Natural killer cell (primary cell): ENCODE measurements at regions not wholly inside any gene's neighbourhood (a gene's known extent, or its start where the extent isn't known, plus 50 kb on each side); places are given as distances from the start of the nearest gene placed in this dataset.

Experiments
- ATAC-seq, 3 donors: fragments of 150-1000 bp in 2 of 3; fragments of 200-7000 bp in 1 of 3; cut with Tn5 transposase; 1 replicate in 1 of 3; 2 replicates in 2 of 3; pipeline ENCODE4 v1.10.0; 2021; ENCODE audit warnings: mild to moderate bottlenecking in 2 of 3, moderate library complexity in 2 of 3
- DNase-seq, 2 donors: peaks; one replicate each; pipeline versions ENCODE4 v3.0.0 to v3.0.0-alpha.2; 2013 to 2021; ENCODE audit warnings: mixed read lengths in 1 of 2
- H3K27ac ChIP-seq: one replicate; pipeline ENCODE4 v1.5.1; 2013; ENCODE audit warnings: mild to moderate bottlenecking, low read length
- H3K27me3 ChIP-seq: one replicate; pipeline ENCODE4 v1.6.1; 2013; ENCODE audit warnings: low read length; ENCODE audit not compliant: control insufficient read depth, insufficient read depth
- H3K36me3 ChIP-seq: one replicate; pipeline ENCODE4 v1.6.1; 2013; ENCODE audit warnings: low read length; ENCODE audit not compliant: control insufficient read depth, insufficient read depth
- H3K4me1 ChIP-seq: one replicate; pipeline ENCODE4 v1.6.1; 2013; ENCODE audit warnings: low read length; ENCODE audit not compliant: control insufficient read depth, insufficient read depth
- H3K4me3 ChIP-seq: one replicate; pipeline ENCODE4 v1.5.1; 2013; ENCODE audit warnings: low read length
- H3K9me3 ChIP-seq: one replicate; pipeline ENCODE4 v1.6.1; 2013; ENCODE audit warnings: low read length; ENCODE audit not compliant: control insufficient read depth, insufficient read depth
- H3K27ac Mint-ChIP-seq, 2 donors: one replicate each; pipeline ENCODE4 v1.8.0; 2022; ENCODE audit warnings: mild to moderate bottlenecking in 2 of 2, mixed read lengths in 2 of 2, moderate library complexity in 1 of 2
- H3K27me3 Mint-ChIP-seq, 2 donors: one replicate each; pipeline ENCODE4 v1.8.0; 2022; ENCODE audit warnings: low read depth in 2 of 2, mixed read lengths in 2 of 2
- H3K36me3 Mint-ChIP-seq: one replicate; pipeline ENCODE4 v1.8.0; 2022; ENCODE audit warnings: mixed read lengths
- H3K4me1 Mint-ChIP-seq, 2 donors: one replicate each; pipeline ENCODE4 v1.8.0; 2022; ENCODE audit warnings: mixed read lengths in 2 of 2
- H3K4me3 Mint-ChIP-seq: one replicate; pipeline ENCODE4 v1.8.0; 2022; ENCODE audit warnings: mild to moderate bottlenecking, moderate library complexity, mixed read lengths
- H3K9me3 Mint-ChIP-seq, 2 donors: one replicate each; pipeline ENCODE4 v1.8.0; 2022; ENCODE audit warnings: mixed read lengths in 2 of 2
- CTCF ChIP-seq: fragments of 200-600 bp; IDR thresholded peaks from one replicate; pipeline ENCODE4 v1.8.0; 2022; ENCODE audit warnings: antibody characterized with exemption
- WGBS: methylation state at CpG from one replicate; pipeline ENCODE4 v1.1.7; 2013; ENCODE audit warnings: missing lambda C conversion rate; ENCODE audit not compliant: insufficient coverage; 5-methylcytosine and 5-hydroxymethylcytosine counted together
- intact Hi-C: fragments of 100-400 bp; cut with micrococcal nuclease; formaldehyde crosslinking; loops from one replicate; pipeline ENCODE4 v1.14.2; 2022

- Histone ChIP-seq H3K27me3 (no peaks in the 10 kb centered on the region), H3K4me3 (no peak overlapping the region), H3K4me1 (no peaks in the 10 kb centered on the region), H3K9me3 (no peaks in the 10 kb centered on the region), H3K36me3 (no peaks in the 10 kb centered on the region), H3K27ac (no peak overlapping the region)
- Mint-ChIP-seq H3K36me3 (no peaks in the 10 kb centered on the region), H3K4me3 (no peak overlapping the region), H3K4me1 (no peaks in the 10 kb centered on the region), H3K27me3 (no peaks in the 10 kb centered on the region), H3K9me3 (peaks cover 6 to 7% of the 10 kb centered on the region in 2 donors), H3K27ac (no peak overlapping the region)
- ATAC-seq (no peak), DNase-seq (no peak)
- no CpG with 5 or more reads among the region's 1 CpG for WGBS
- intact Hi-C loops, result no loop called here
- no peak for TF ChIP-seq CTCF
Observed at GRCh38 chr18:72223733-72224132, 320.4 kb downstream of the CBLN2 start.

- Histone ChIP-seq H3K36me3 (no peaks in the 10 kb centered on the region), H3K27ac (no peak overlapping the region), H3K4me3 (no peak overlapping the region), H3K9me3 (peaks cover 8% of the 10 kb centered on the region), H3K27me3 (no peaks in the 10 kb centered on the region), H3K4me1 (no peaks in the 10 kb centered on the region)
- no peak for TF ChIP-seq CTCF
- WGBS, result 91% methylated on average over 59 of the region's 60 CpGs
- DNase-seq (peak in 1 of 2 donors; percentile 3), ATAC-seq (no peak)
- H3K9me3 Mint-ChIP-seq, result peaks cover 8% of the 10 kb centered on the region in 2 donors
- no peak overlapping the region for H3K27ac Mint-ChIP-seq
- no peaks in the 10 kb centered on the region for H3K27me3 Mint-ChIP-seq
- no peaks in the 10 kb centered on the region for H3K4me1 Mint-ChIP-seq
- intact Hi-C loops, result no loop called here
- H3K4me3 Mint-ChIP-seq, result no peak overlapping the region
- H3K36me3 Mint-ChIP-seq, result peaks cover 7% of the 10 kb centered on the region
Observed at GRCh38 chr18:72208920-72209676, 335.0 kb downstream of the CBLN2 start.

DNA sequence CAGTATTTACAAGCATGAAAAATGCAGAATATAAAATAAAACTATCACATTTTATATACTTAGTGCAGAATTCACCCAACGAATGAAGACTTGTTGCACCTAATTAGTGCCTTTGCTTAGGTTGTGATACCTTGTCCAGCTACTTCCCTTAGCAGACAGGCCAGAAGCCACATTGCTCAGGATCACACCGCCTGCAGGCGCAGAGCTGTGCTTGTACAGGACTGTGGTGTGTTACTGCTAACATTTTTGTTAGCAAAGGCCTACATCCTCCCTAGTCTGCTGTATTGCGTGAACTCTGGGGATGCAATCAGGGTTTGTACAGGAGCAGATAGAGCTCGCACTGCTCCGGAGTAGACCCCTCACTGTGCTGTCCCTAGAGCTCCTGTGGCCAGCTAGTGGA, 336.9 kb downstream of the CBLN2 start:
- no peaks in the 10 kb centered on the region for H3K27me3 Mint-ChIP-seq
- Histone ChIP-seq H3K27me3 (no peaks in the 10 kb centered on the region), H3K4me1 (no peaks in the 10 kb centered on the region), H3K36me3 (no peaks in the 10 kb centered on the region), H3K4me3 (no peak overlapping the region), H3K27ac (no peak overlapping the region), H3K9me3 (peaks cover 8% of the 10 kb centered on the region)
- DNase-seq (no peak), ATAC-seq (no peak)
- H3K4me1 Mint-ChIP-seq, result no peaks in the 10 kb centered on the region
- no peak overlapping the region for H3K4me3 Mint-ChIP-seq
- no peak for TF ChIP-seq CTCF
- 87% methylated on average over 6 of the region's 6 CpGs for WGBS
- no peak overlapping the region for H3K27ac Mint-ChIP-seq
- peaks cover 7% of the 10 kb centered on the region for H3K36me3 Mint-ChIP-seq
- intact Hi-C loops, result no loop called here
- H3K9me3 Mint-ChIP-seq, result peaks cover 8% of the 10 kb centered on the region in 2 donors

GRCh38 chr18:72206814-72207213, 337.3 kb downstream of the CBLN2 start:
- Mint-ChIP-seq H3K36me3 (peaks cover 7% of the 10 kb centered on the region), H3K27me3 (no peaks in the 10 kb centered on the region), H3K9me3 (peaks cover 8% of the 10 kb centered on the region in 2 donors), H3K4me1 (no peaks in the 10 kb centered on the region), H3K4me3 (no peak overlapping the region), H3K27ac (no peak overlapping the region)
- intact Hi-C loops, result no loop called here
- no peak for TF ChIP-seq CTCF
- no peak overlapping the region for H3K4me3 ChIP-seq
- H3K27ac ChIP-seq, result no peak overlapping the region
- no peak for ATAC-seq
- H3K4me1 ChIP-seq, result no peaks in the 10 kb centered on the region
- peaks cover 8% of the 10 kb centered on the region for H3K9me3 ChIP-seq
- no peaks in the 10 kb centered on the region for H3K27me3 ChIP-seq
- no peak for DNase-seq
- H3K36me3 ChIP-seq, result no peaks in the 10 kb centered on the region
- 80% methylated on average over 1 of the region's 1 CpG for WGBS
